ENCODE measurements at regions not wholly inside any gene's neighbourhood (a gene's known extent, or its start where the extent isn't known, plus 50 kb on each side); places are given as distances from the start of the nearest gene placed in this dataset.
"Not testable (repeated sequence)": the region's sequence is repeated elsewhere in the genome, so short reads cannot be mapped to it uniquely, and the experiment has no call there.

- DNase-seq (ENCODE audit: low spot score), result no peak
Measured at GRCh38 chr13:70994191-70994590, 872.8 kb downstream of the DACH1 start.

- no peak for DNase-seq (ENCODE audit: low spot score)
Measured at GRCh38 chr13:70987043-70987442, 878.8 kb upstream of the KLHL1 start.

- no peak for DNase-seq (ENCODE audit: low spot score)
Measured at GRCh38 chr13:70985371-70985770, 877.1 kb upstream of the KLHL1 start.

GRCh38 chr13:70981219-70981618, 873.0 kb upstream of the KLHL1 start:
- not testable (repeated sequence) for DNase-seq (ENCODE audit: low spot score)

GRCh38 chr13:70969321-70969720, 861.1 kb upstream of the KLHL1 start:
- DNase-seq (ENCODE audit: low spot score), result no peak

GRCh38 chr13:70967564-70967963, 859.3 kb upstream of the KLHL1 start:
- no peak for DNase-seq (ENCODE audit: low spot score)

GRCh38 chr13:70964874-70965273, 856.6 kb upstream of the KLHL1 start:
- no peak for DNase-seq (ENCODE audit: low spot score)

GRCh38 chr13:70964124-70964523, 855.9 kb upstream of the KLHL1 start:
- DNase-seq (ENCODE audit: low spot score), result no peak

- no peak for DNase-seq (ENCODE audit: low spot score)
Measured at GRCh38 chr13:70960841-70961443, 852.7 kb upstream of the KLHL1 start.

GRCh38 chr13:70959035-70959775, 851.0 kb upstream of the KLHL1 start:
- DNase-seq (ENCODE audit: low spot score), result no peak

GRCh38 chr13:70955887-70956286, 847.6 kb upstream of the KLHL1 start:
- DNase-seq (ENCODE audit: low spot score), result no peak

GRCh38 chr13:70950664-70951063, 842.4 kb upstream of the KLHL1 start:
- DNase-seq (ENCODE audit: low spot score), result no peak

- DNase-seq (ENCODE audit: low spot score), result no peak
Measured at GRCh38 chr13:70945506-70945905, 837.3 kb upstream of the KLHL1 start.

- DNase-seq (ENCODE audit: low spot score), result no peak
Measured at GRCh38 chr13:70941454-70941853, 833.2 kb upstream of the KLHL1 start.

- DNase-seq (ENCODE audit: low spot score), result no peak
Measured at GRCh38 chr13:70938462-70938861, 830.2 kb upstream of the KLHL1 start.

GRCh38 chr13:70932511-70932910, 824.3 kb upstream of the KLHL1 start:
- no peak for DNase-seq (ENCODE audit: low spot score)

GRCh38 chr13:70923863-70924752, 815.9 kb upstream of the KLHL1 start:
- DNase-seq (ENCODE audit: low spot score), result no peak

- DNase-seq (ENCODE audit: low spot score), result no peak
Measured at GRCh38 chr13:70911286-70911685, 803.0 kb upstream of the KLHL1 start.

- no peak for DNase-seq (ENCODE audit: low spot score)
Measured at GRCh38 chr13:70908795-70909194, 800.5 kb upstream of the KLHL1 start.

- DNase-seq (ENCODE audit: low spot score), result no peak
Measured at GRCh38 chr13:70905035-70905434, 796.8 kb upstream of the KLHL1 start.

- DNase-seq (ENCODE audit: low spot score), result no peak
Measured at GRCh38 chr13:70896136-70896535, 787.9 kb upstream of the KLHL1 start.

GRCh38 chr13:70895599-70895998, 787.3 kb upstream of the KLHL1 start:
- DNase-seq (ENCODE audit: low spot score), result no peak

- DNase-seq (ENCODE audit: low spot score), result no peak
Measured at GRCh38 chr13:70894258-70894657, 786.0 kb upstream of the KLHL1 start.
